ENCODE measurements at regions not wholly inside any gene's neighbourhood (a gene's known extent, or its start where the extent isn't known, plus 50 kb on each side); places are given as distances from the start of the nearest gene placed in this dataset.

GRCh38 chr10:61110936-61111335 lies 167.0 kb upstream of the RHOBTB1 start:
- in situ Hi-C loops (cut with MboI; ENCODE audit: low sequenced_read_pairs): no loop called here

GRCh38 chr10:61110188-61110844 lies 166.3 kb upstream of the RHOBTB1 start:
- in situ Hi-C loops (cut with MboI; ENCODE audit: low sequenced_read_pairs): no loop called here

DNA sequence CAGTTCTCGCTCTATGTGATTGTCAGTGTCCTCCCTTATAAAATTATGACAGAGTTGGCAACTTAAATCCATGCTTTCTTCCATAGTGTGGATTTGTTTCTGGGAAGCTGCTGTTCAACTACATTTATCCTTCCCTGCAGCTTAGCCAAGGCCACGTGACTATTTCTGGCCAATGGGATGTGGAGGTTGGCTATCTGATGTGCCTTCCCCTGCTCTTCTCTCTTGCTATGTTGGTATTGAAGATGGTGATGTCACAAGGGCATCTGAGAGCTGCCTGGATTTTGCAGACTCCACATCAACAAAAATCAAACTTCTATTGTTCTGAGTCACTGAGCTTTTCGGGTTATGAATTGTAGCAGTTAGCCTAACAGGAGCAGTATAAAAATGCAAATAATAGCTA lies 164.9 kb upstream of the RHOBTB1 start:
- in situ Hi-C loops (cut with MboI; ENCODE audit: low sequenced_read_pairs): no loop called here

GRCh38 chr10:61100887-61101286 lies 156.9 kb upstream of the RHOBTB1 start:
- in situ Hi-C loops (cut with MboI; ENCODE audit: low sequenced_read_pairs): no loop called here

DNA sequence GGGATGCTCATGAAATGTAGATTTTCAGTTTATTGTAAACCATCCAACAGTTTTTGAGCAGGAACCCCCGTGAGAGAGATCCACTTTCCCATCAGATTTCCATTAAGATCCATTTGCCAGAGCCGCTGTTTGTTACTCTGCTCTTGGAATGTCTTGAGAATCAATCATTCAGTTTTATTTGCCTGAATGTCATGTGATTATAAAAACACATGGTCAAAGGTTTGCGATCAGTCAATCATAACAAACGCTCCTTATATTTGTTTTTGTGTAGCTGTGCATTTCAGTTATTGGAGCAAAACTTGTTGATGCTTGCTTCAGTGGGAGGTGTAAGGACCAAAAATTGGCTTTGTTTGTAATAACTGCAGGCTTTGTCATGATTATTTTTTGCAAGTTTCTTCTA lies 155.8 kb upstream of the RHOBTB1 start:
- in situ Hi-C loops (cut with MboI; ENCODE audit: low sequenced_read_pairs): no loop called here

DNA sequence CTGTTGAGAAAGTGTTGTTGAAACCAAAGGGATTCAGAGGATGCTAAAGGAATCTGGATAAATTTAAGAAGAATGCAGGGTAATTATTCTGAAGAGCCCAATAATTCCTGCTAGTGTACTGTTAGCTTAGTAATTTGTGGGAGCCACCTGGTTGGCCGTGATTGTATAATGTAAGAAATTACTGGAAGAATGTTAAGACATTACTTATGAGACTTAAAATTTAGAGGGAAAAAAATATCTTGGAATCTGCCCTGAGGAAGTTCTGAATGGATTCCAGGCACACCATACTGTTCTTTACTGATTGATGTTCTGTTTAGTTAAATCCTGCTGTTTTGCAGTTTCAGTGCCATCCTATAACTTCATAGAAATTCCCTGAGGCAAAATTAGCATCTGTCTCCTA lies 155.0 kb upstream of the RHOBTB1 start:
- in situ Hi-C loops (cut with MboI; ENCODE audit: low sequenced_read_pairs): no loop called here

DNA sequence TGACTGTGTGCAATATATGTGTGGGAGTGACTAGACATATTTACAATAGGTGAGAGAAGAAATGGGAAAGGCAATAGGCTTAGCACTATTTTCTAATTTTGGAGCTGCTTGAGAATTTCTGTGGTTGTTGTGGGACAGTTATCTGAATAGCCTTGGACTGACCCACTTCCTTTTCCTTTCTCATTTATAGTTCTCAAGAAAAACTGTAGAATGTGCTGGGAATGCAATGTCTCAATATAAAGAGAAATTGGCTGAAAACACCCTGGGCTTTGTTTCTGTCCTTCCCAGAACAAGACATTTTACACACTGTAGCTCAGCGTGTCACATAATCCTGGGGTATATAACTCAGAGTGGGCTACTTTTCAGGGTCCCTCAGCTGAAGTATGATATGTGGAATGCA lies 153.0 kb upstream of the RHOBTB1 start:
- in situ Hi-C loops (cut with MboI; ENCODE audit: low sequenced_read_pairs): no loop called here

GRCh38 chr10:61096056-61096455 lies 152.1 kb upstream of the RHOBTB1 start:
- in situ Hi-C loops (cut with MboI; ENCODE audit: low sequenced_read_pairs): no loop called here

DNA sequence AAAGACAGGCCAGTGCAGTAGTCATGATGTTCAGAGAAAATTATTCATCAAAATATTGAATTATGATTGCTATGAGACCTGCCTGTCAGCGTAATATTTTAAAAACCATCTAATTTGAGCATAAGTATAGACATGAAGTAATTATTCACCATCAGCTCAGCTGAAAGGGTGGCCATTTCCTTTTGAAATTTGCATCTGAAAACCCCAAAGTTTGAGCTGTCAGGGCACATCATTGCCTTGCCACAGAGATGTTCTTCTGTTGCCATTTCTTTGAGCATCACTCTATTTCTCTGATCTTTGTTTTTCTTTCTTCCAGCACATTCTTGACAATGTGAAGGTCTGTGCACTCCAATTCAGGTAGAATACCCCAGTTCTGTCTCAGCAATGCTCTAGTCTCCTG lies 147.5 kb upstream of the RHOBTB1 start:
- in situ Hi-C loops (cut with MboI; ENCODE audit: low sequenced_read_pairs): no loop called here

DNA sequence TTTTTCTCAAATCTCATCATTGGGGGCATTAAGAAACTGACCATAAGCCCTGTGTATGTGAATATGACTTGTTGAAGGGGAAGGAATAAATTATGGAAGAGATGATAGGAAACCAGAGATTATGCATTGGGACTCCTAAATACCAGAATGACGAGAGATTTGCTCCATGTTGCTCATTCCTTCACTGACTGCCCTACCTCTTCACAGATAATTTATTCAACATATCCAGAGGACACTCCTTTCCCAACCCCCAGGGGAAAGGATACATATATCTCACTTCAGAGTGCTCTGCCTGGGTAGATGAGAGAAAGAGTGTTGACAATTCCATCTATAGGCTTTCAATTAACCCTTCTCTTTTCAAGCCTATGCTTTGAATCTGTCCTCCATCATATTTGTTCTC lies 145.3 kb upstream of the RHOBTB1 start:
- in situ Hi-C loops (cut with MboI; ENCODE audit: low sequenced_read_pairs): no loop called here

DNA sequence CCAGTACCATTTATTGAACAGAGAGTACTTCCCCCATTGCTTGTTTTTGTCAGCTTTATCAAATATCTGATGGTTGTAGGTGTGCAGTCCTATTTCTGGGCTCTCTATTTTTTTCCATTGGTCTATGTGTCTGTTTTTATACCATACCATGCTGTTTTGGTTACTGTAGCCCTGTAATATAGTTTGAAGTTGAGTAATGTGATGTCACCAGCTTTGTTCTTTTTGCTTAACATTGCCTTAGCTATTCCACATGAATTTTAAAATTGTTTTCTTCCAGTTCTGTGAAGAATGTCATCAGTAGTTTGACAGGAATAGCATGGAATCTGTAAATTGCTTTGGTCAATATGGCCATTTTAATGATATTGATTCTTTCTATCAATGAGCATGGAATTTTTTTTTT lies 140.5 kb upstream of the RHOBTB1 start:
- in situ Hi-C loops (cut with MboI; ENCODE audit: low sequenced_read_pairs): no loop called here

DNA sequence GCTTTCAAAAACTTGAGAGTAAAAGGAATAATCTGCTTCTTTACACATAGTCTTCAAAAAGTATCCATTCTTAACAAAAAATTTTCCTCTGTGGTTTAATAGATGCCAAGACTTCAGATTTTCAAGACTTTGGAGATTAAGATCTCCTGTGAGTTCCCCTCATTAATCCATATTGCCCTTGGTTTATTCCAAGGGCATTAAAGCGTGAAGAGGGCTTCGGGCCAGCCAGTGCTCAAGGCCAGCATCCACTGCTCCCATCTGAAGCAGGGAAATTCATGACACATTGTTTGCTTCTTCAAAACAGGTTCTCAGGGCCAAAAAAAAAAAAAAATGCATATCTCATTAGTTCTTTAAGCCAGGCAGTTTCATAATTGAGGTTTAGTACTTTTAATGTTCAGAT lies 137.3 kb upstream of the RHOBTB1 start:
- in situ Hi-C loops (cut with MboI; ENCODE audit: low sequenced_read_pairs): no loop called here

- in situ Hi-C loops (cut with MboI; ENCODE audit: low sequenced_read_pairs): no loop called here
Measured at GRCh38 chr10:61078542-61079275, 134.7 kb upstream of the RHOBTB1 start.

GRCh38 chr10:61076572-61077114 lies 132.7 kb upstream of the RHOBTB1 start:
- in situ Hi-C loops (cut with MboI; ENCODE audit: low sequenced_read_pairs): no loop called here

- in situ Hi-C loops (cut with MboI; ENCODE audit: low sequenced_read_pairs): no loop called here
Measured at GRCh38 chr10:61073391-61073790, 129.4 kb upstream of the RHOBTB1 start.

DNA sequence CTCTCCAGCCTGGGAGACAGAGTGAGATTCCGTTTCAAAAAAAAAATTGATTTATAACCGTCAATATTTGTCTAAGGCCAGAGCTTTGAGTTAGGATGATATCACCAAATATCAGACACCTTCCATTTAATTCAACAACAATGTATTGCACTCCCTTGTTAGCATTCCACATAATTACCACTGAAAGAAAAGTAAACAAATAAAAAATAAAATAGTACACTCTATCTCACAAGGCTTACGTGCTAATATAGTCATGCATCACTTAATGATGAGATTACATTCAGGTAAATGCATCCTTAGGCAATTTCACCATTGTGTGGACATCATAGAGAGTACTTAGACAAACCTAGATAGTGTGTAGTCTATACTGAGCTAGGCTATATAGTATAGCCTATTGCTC lies 127.6 kb upstream of the RHOBTB1 start:
- in situ Hi-C loops (cut with MboI; ENCODE audit: low sequenced_read_pairs): no loop called here

DNA sequence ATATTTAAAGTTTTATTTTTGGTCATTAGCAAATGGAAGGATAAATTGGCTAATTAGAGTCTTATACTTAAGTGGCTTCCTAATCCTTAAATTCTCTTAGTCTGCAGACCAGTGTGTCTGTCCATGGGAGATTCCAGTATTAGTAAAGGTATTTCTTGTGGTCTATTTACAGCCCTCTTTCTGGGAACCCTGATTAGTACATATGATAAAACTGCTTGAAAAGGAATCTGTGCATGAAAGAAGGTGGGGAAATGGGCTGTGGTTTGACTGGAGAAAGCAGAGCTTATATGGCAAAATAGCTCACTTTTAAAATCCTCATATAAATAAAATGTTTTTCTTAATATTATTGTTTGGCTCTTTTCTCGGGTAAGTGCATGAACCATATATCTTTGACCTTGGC lies 124.5 kb upstream of the RHOBTB1 start:
- in situ Hi-C loops (cut with MboI; ENCODE audit: low sequenced_read_pairs): no loop called here

- in situ Hi-C loops (cut with MboI; ENCODE audit: low sequenced_read_pairs): no loop called here
Measured at GRCh38 chr10:61067671-61068336, 123.8 kb upstream of the RHOBTB1 start.

DNA sequence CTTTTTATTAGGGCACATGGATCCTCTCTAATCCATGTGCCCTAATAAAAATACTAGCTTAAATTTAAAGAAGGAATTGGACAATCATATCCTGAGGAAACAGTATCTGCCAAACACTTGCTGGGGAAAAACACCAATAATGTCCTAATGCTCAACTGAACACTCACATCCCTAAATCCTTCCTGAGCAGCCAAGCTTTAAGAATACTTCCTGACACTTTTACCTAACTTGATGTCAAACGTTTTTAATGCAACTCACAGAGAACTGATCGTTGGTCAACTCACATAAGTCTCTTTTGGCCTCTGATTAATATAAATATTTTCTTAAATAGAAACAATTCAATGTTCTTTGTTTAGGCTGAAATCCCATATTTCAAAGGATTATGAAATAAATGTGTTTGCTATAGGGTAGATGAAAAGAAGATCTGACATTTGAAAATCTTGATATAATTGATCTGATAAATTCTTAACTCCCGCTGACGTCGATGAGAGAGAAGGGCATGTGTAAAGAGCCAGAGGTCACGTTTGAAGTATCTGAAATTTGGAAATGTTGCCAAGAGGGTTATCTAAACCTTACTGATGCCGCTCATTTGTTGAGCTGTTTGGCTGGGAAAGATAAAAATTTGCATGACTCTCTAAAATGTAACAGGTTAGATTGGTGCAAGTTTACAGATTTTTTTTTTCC lies 122.8 kb upstream of the RHOBTB1 start:
- in situ Hi-C loops (cut with MboI; ENCODE audit: low sequenced_read_pairs): no loop called here

- in situ Hi-C loops (cut with MboI; ENCODE audit: low sequenced_read_pairs): no loop called here
Measured at GRCh38 chr10:61065051-61065450, 121.1 kb upstream of the RHOBTB1 start.

DNA sequence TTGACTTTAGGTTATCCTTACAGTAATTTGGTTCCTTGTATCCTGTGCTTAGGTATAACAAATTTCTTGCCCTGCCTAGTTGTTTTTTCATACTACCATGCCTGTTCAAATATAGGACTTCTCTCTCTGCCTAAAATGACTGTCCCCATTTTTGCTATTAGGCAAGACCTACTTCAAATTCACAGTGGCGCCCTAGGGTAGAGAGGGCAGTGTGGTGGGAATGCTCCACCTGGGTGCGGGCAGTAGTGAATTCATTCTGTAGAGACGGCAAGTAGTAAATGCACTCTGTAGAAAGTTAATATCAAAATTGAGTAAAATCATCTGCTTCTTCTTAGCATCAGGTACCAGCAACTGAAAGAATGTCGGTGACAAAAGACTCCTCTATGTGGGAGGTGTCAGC lies 120.4 kb upstream of the RHOBTB1 start:
- in situ Hi-C loops (cut with MboI; ENCODE audit: low sequenced_read_pairs): no loop called here
